ENCODE measurements at regions not wholly inside any gene's neighbourhood (a gene's known extent, or its start where the extent isn't known, plus 50 kb on each side); places are given as distances from the start of the nearest gene placed in this dataset.
A peak's percentile ranks its signal among the peaks of the same experiment; 100 is the strongest.
"Not testable (repeated sequence)": the region's sequence is repeated elsewhere in the genome, so short reads cannot be mapped to it uniquely, and the experiment has no call there.

GRCh38 chr16:80092681-80093080, 448.1 kb upstream of the DYNLRB2 start:
- no peak overlapping the region for H3K27ac ChIP-seq
- no peak overlapping the region for H3K4me3 ChIP-seq
- H3K27me3 ChIP-seq: no peaks in the 10 kb centered on the region
- no peaks in the 10 kb centered on the region for H3K4me1 ChIP-seq
- H3K36me3 ChIP-seq: no peaks in the 10 kb centered on the region
- intact Hi-C loops (cut with DNase I; ENCODE audit: low total_unique reads): no loop called here
- no peak for TF ChIP-seq CTCF (IDR thresholded peaks at IDR 0.05)
- H3K9me3 ChIP-seq: peaks cover 0 to 9% (median 8%) of the 10 kb centered on the region in 3 donors
- no peak for DNase-seq

- intact Hi-C loops (cut with DNase I; ENCODE audit: low total_unique reads); H3K4me1 ChIP-seq; H3K9me3 ChIP-seq; DNase-seq; H3K27me3 ChIP-seq; H3K27ac ChIP-seq; H3K36me3 ChIP-seq; H3K4me3 ChIP-seq: not testable (repeated sequence)
Measured at GRCh38 chr16:80091453-80091852, 449.3 kb upstream of the DYNLRB2 start.

- Histone ChIP-seq H3K36me3 (no peaks in the 10 kb centered on the region), H3K4me1 (no peaks in the 10 kb centered on the region), H3K27ac (no peak overlapping the region), H3K9me3 (no peaks in the 10 kb centered on the region), H3K4me3 (no peak overlapping the region), H3K27me3 (no peaks in the 10 kb centered on the region)
- DNase-seq: no peak
- intact Hi-C loops (cut with DNase I; ENCODE audit: low total_unique reads): no loop called here
- no peak for TF ChIP-seq CTCF (IDR thresholded peaks at IDR 0.05)
Measured at GRCh38 chr16:80085606-80086005, 455.2 kb upstream of the DYNLRB2 start.

- Histone ChIP-seq H3K4me3 (no peak overlapping the region), H3K27me3 (no peaks in the 10 kb centered on the region), H3K36me3 (no peaks in the 10 kb centered on the region), H3K4me1 (no peaks in the 10 kb centered on the region), H3K27ac (no peak overlapping the region), H3K9me3 (no peaks in the 10 kb centered on the region)
- DNase-seq: peak in 1 of 2 donors; percentile 29
- intact Hi-C loops (cut with DNase I; ENCODE audit: low total_unique reads): no loop called here
- TF ChIP-seq CTCF (IDR thresholded peaks at IDR 0.05): peak; percentile 44 to 58
Measured at GRCh38 chr16:80084614-80085013, 456.2 kb upstream of the DYNLRB2 start.

GRCh38 chr16:80084163-80084562, 456.6 kb upstream of the DYNLRB2 start:
- H3K9me3 ChIP-seq: no peaks in the 10 kb centered on the region
- H3K4me1 ChIP-seq: no peaks in the 10 kb centered on the region
- no peak for TF ChIP-seq CTCF (IDR thresholded peaks at IDR 0.05)
- no peak overlapping the region for H3K27ac ChIP-seq
- H3K4me3 ChIP-seq: no peak overlapping the region
- no peak for DNase-seq
- H3K27me3 ChIP-seq: no peaks in the 10 kb centered on the region
- no peaks in the 10 kb centered on the region for H3K36me3 ChIP-seq
- intact Hi-C loops (cut with DNase I; ENCODE audit: low total_unique reads): no loop called here

GRCh38 chr16:80082906-80083305, 457.9 kb upstream of the DYNLRB2 start:
- Histone ChIP-seq H3K4me3 (no peak overlapping the region), H3K36me3 (no peaks in the 10 kb centered on the region), H3K4me1 (no peaks in the 10 kb centered on the region), H3K27me3 (no peaks in the 10 kb centered on the region), H3K27ac (no peak overlapping the region), H3K9me3 (no peaks in the 10 kb centered on the region)
- intact Hi-C loops (cut with DNase I; ENCODE audit: low total_unique reads): no loop called here
- DNase-seq: no peak
- TF ChIP-seq CTCF (IDR thresholded peaks at IDR 0.05): no peak
